HEK293 (cell line): ENCODE measurements at regions not wholly inside any gene's neighbourhood (a gene's known extent, or its start where the extent isn't known, plus 50 kb on each side); places are given as distances from the start of the nearest gene placed in this dataset.

Experiments used
- HOXA7 ChIP-seq: sonication (generic); formaldehyde crosslinking; IDR thresholded peaks from 2 replicates; pipeline ENCODE4 v1.8.1; 2022; ENCODE audit warnings: missing genetic modification reagents, borderline replicate concordance
- MYNN ChIP-seq: fragments of 450-650 bp; formaldehyde crosslinking; IDR thresholded peaks from 2 replicates; pipeline ENCODE4 v1.5.1; 2016; ENCODE audit warnings: missing biosample characterization, missing genetic modification characterization, borderline replicate concordance
- YY1 ChIP-seq: fragments of 450-650 bp; formaldehyde crosslinking; IDR thresholded peaks from 2 replicates; pipeline ENCODE4 v1.5.1; 2018; ENCODE audit warnings: missing biosample characterization, missing genetic modification characterization
- ZNF157 ChIP-seq: fragments of 450-650 bp; formaldehyde crosslinking; IDR thresholded peaks from 2 replicates; pipeline ENCODE4 v1.5.1; 2016; ENCODE audit warnings: missing biosample characterization, missing genetic modification characterization
- ZNF169 ChIP-seq: fragments of 450-650 bp; formaldehyde crosslinking; IDR thresholded peaks from 2 replicates; pipeline ENCODE4 v1.5.1; 2016; ENCODE audit warnings: missing biosample characterization, missing genetic modification characterization
- ZNF24 ChIP-seq: fragments of 450-650 bp; formaldehyde crosslinking; IDR thresholded peaks from 2 replicates; pipeline ENCODE4 v1.5.1; 2016; ENCODE audit warnings: missing biosample characterization, missing genetic modification characterization
- ZNF274 ChIP-seq, 2 experiments: fragments of 200-500 bp in 1 of 2; fragments of 450-650 bp in 1 of 2; sonication (Bioruptor generic) in 1 of 2; formaldehyde crosslinking in 1 of 2; IDR thresholded peaks; 2 replicates each; pipeline versions ENCODE4 v1.5.1 to v1.6.1; 2014 to 2016; ENCODE audit warnings: borderline replicate concordance in 1 of 2, inconsistent platforms in 1 of 2, low read length in 1 of 2, missing biosample characterization in 1 of 2, missing genetic modification characterization in 1 of 2
- ZNF292 ChIP-seq: fragments of 450-650 bp; formaldehyde crosslinking; IDR thresholded peaks from 2 replicates; pipeline ENCODE4 v1.5.1; 2016; ENCODE audit warnings: low read depth, missing biosample characterization, missing genetic modification characterization, borderline replicate concordance
- ZNF302 ChIP-seq: fragments of 450-650 bp; formaldehyde crosslinking; IDR thresholded peaks from 2 replicates; pipeline ENCODE4 v1.5.1; 2016; ENCODE audit warnings: missing biosample characterization, missing genetic modification characterization, low read depth
- ZSCAN30 ChIP-seq: fragments of 450-650 bp; IDR thresholded peaks from 2 replicates; pipeline ENCODE4 v1.5.1; 2018; ENCODE audit warnings: missing biosample characterization, mild to moderate bottlenecking, missing genetic modification characterization, moderate library complexity
- TF ChIP-seq, protein P1 (sequence below): fragments of 450-650 bp; formaldehyde crosslinking; IDR thresholded peaks from 2 replicates; pipeline ENCODE4 v1.5.1; 2016; ENCODE audit warnings: missing biosample characterization, missing genetic modification characterization
- TF ChIP-seq, protein P2 (sequence below): fragments of 450-650 bp; formaldehyde crosslinking; IDR thresholded peaks from 2 replicates; pipeline ENCODE4 v1.5.1; 2017; ENCODE audit warnings: missing biosample characterization, missing genetic modification characterization
- TF ChIP-seq, protein P3 (sequence below): fragments of 450-650 bp; formaldehyde crosslinking; IDR thresholded peaks from 2 replicates; pipeline ENCODE4 v1.5.1; 2016; ENCODE audit warnings: missing biosample characterization, missing genetic modification characterization

DNA sequence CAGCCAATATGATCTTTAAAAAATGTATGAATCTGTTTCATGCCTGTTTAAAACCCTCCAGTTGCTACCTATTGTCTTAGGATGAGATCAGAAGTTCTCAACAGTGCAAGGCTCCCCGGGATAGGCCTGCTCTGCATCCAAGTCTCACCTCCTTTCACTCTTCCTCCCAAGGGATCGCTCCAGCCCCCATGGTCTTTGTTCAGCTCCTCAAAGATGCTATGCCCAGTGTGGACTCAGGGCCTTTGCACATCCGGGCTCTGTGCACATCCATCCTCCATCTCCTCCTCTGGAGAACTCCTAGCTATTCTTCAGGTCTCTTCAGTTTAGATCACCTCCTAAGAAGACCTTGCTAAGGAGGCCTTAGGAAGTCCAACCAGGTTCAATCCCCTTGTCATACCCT lies 82.7 kb upstream of the LEP start:
- TF ChIP-seq, protein P1, sequence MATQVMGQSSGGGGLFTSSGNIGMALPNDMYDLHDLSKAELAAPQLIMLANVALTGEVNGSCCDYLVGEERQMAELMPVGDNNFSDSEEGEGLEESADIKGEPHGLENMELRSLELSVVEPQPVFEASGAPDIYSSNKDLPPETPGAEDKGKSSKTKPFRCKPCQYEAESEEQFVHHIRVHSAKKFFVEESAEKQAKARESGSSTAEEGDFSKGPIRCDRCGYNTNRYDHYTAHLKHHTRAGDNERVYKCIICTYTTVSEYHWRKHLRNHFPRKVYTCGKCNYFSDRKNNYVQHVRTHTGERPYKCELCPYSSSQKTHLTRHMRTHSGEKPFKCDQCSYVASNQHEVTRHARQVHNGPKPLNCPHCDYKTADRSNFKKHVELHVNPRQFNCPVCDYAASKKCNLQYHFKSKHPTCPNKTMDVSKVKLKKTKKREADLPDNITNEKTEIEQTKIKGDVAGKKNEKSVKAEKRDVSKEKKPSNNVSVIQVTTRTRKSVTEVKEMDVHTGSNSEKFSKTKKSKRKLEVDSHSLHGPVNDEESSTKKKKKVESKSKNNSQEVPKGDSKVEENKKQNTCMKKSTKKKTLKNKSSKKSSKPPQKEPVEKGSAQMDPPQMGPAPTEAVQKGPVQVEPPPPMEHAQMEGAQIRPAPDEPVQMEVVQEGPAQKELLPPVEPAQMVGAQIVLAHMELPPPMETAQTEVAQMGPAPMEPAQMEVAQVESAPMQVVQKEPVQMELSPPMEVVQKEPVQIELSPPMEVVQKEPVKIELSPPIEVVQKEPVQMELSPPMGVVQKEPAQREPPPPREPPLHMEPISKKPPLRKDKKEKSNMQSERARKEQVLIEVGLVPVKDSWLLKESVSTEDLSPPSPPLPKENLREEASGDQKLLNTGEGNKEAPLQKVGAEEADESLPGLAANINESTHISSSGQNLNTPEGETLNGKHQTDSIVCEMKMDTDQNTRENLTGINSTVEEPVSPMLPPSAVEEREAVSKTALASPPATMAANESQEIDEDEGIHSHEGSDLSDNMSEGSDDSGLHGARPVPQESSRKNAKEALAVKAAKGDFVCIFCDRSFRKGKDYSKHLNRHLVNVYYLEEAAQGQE (tag by site-specific recombination) = no peak
- no peak for TF ChIP-seq ZNF169
- TF ChIP-seq MYNN (tag by site-specific recombination) = no peak
- TF ChIP-seq, protein P2, sequence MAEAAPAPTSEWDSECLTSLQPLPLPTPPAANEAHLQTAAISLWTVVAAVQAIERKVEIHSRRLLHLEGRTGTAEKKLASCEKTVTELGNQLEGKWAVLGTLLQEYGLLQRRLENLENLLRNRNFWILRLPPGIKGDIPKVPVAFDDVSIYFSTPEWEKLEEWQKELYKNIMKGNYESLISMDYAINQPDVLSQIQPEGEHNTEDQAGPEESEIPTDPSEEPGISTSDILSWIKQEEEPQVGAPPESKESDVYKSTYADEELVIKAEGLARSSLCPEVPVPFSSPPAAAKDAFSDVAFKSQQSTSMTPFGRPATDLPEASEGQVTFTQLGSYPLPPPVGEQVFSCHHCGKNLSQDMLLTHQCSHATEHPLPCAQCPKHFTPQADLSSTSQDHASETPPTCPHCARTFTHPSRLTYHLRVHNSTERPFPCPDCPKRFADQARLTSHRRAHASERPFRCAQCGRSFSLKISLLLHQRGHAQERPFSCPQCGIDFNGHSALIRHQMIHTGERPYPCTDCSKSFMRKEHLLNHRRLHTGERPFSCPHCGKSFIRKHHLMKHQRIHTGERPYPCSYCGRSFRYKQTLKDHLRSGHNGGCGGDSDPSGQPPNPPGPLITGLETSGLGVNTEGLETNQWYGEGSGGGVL (tag by site-specific recombination) = no peak
- TF ChIP-seq ZNF24 (tag by site-specific recombination) = no peak
- no peak for TF ChIP-seq HOXA7
- TF ChIP-seq, protein P3, sequence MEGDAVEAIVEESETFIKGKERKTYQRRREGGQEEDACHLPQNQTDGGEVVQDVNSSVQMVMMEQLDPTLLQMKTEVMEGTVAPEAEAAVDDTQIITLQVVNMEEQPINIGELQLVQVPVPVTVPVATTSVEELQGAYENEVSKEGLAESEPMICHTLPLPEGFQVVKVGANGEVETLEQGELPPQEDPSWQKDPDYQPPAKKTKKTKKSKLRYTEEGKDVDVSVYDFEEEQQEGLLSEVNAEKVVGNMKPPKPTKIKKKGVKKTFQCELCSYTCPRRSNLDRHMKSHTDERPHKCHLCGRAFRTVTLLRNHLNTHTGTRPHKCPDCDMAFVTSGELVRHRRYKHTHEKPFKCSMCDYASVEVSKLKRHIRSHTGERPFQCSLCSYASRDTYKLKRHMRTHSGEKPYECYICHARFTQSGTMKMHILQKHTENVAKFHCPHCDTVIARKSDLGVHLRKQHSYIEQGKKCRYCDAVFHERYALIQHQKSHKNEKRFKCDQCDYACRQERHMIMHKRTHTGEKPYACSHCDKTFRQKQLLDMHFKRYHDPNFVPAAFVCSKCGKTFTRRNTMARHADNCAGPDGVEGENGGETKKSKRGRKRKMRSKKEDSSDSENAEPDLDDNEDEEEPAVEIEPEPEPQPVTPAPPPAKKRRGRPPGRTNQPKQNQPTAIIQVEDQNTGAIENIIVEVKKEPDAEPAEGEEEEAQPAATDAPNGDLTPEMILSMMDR (tag by site-specific recombination) = no peak
- TF ChIP-seq ZNF274 (IDR thresholded peaks at IDR 0.05; ENCODE audit: low read length) = no peak
- no peak for TF ChIP-seq ZNF274 (tag by site-specific recombination; IDR thresholded peaks at IDR 0.05; ENCODE audit: borderline replicate concordance)
- no peak for TF ChIP-seq ZNF302
- TF ChIP-seq ZNF292 = no peak
- TF ChIP-seq ZSCAN30 (tag by site-specific recombination) = no peak
- TF ChIP-seq YY1 = no peak
- no peak for TF ChIP-seq ZNF157
